Spleen (tissue), 11 donors: ENCODE measurements at regions not wholly inside any gene's neighbourhood (a gene's known extent, or its start where the extent isn't known, plus 50 kb on each side); places are given as distances from the start of the nearest gene placed in this dataset.

ENCODE experiments used
- DNase-seq: peaks from one replicate; pipeline ENCODE4 v3.0.0-alpha.2; 2020
- H3K27ac ChIP-seq, 8 donors: fragments of 200-600 bp; sonication (generic) in 7 of 8; 1 replicate in 4 of 8; 2 replicates in 4 of 8; pipeline versions ENCODE4 v1.5.0 to v1.8.0; 2016 to 2021; ENCODE audit warnings: inconsistent platforms in 4 of 8, mild to moderate bottlenecking in 4 of 8, moderate library complexity in 1 of 8
- H3K27me3 ChIP-seq, 7 donors: fragments of 200-600 bp; sonication (generic) in 6 of 7; replicated peaks in 1 of 7; 1 replicate in 4 of 7; 2 replicates in 3 of 7; pipeline versions ENCODE4 v1.5.0 to v1.8.0; 2016 to 2021; ENCODE audit warnings: inconsistent platforms in 3 of 7, mild to moderate bottlenecking in 1 of 7
- H3K36me3 ChIP-seq, 6 donors: fragments of 200-600 bp; sonication (generic) in 5 of 6; 1 replicate in 4 of 6; 2 replicates in 2 of 6; pipeline versions ENCODE4 v1.5.0 to v1.8.0; 2016 to 2021; ENCODE audit warnings: inconsistent platforms in 2 of 6
- H3K4me1 ChIP-seq, 6 donors: fragments of 200-600 bp; sonication (generic) in 5 of 6; 1 replicate in 3 of 6; 2 replicates in 3 of 6; pipeline versions ENCODE4 v1.5.0 to v1.8.0; 2016 to 2021; ENCODE audit warnings: inconsistent platforms in 3 of 6
- H3K4me3 ChIP-seq, 8 donors: fragments of 200-600 bp; sonication (generic) in 7 of 8; 1 replicate in 4 of 8; 2 replicates in 4 of 8; pipeline versions ENCODE4 v1.5.0 to v1.8.0; 2016 to 2021; ENCODE audit warnings: inconsistent platforms in 4 of 8, mild to moderate bottlenecking in 4 of 8, moderate library complexity in 2 of 8
- H3K9me3 ChIP-seq, 8 donors: fragments of 200-600 bp; sonication (generic) in 7 of 8; 1 replicate in 4 of 8; 2 replicates in 4 of 8; pipeline versions ENCODE4 v1.5.0 to v1.8.0; 2016 to 2021; ENCODE audit warnings: inconsistent platforms in 4 of 8
- POLR2A ChIP-seq, 3 donors: fragments of 450-650 bp; IDR thresholded peaks; one replicate each; pipeline ENCODE4 v1.5.1; 2017; ENCODE audit warnings: antibody characterized with exemption in 3 of 3, mild to moderate bottlenecking in 1 of 3
- POLR2AphosphoS5 ChIP-seq, 3 donors: sonication (generic); formaldehyde crosslinking; IDR thresholded peaks; one replicate each; pipeline ENCODE4 v1.5.1; 2017; ENCODE audit warnings: antibody characterized with exemption in 3 of 3
- WGBS, 5 donors: extraction: QIAGEN DNeasy Blood & Tissue Kit in 3 of 5; methylation state at CpG; one replicate each; pipeline versions ENCODE4 v1.1.5 to v1.1.7; 2013 to 2018; 5-methylcytosine and 5-hydroxymethylcytosine counted together
- intact Hi-C: fragments of 100-400 bp; cut with DNase I; formaldehyde crosslinking; loops from one replicate; pipeline ENCODE4 v1.15.0; 2023; ENCODE audit warnings: low total_unique reads
- TF ChIP-seq, protein P1 (sequence below), 11 experiments: fragments of 200-600 bp in 7 of 11; fragments of 450-650 bp in 4 of 11; sonication (generic) in 4 of 11; IDR thresholded peaks in 8 of 11; conservative IDR thresholded peaks in 3 of 11; 1 replicate in 7 of 11; 2 replicates in 4 of 11; pipeline versions ENCODE4 v1.4.0 to v1.8.0; 2016 to 2021; ENCODE audit warnings: antibody characterized with exemption in 11 of 11, inconsistent platforms in 4 of 11, mild to moderate bottlenecking in 1 of 11
- donor health status: healthy with polysubstance abuse.
- donor health status: DM: no; HTN: no; CAD: no; lungs with moderate emphysema.
- donor health status: DM: no; HTN: no; CAD: no.
- donor health status: Bipolar disorder and iron deficiency.
- donor health status: healthy.
- donor health status: DM: no; HTN: no; CAD: no.
- donor health status: DM: yes; HTN: yes; CAD: no.

DNA sequence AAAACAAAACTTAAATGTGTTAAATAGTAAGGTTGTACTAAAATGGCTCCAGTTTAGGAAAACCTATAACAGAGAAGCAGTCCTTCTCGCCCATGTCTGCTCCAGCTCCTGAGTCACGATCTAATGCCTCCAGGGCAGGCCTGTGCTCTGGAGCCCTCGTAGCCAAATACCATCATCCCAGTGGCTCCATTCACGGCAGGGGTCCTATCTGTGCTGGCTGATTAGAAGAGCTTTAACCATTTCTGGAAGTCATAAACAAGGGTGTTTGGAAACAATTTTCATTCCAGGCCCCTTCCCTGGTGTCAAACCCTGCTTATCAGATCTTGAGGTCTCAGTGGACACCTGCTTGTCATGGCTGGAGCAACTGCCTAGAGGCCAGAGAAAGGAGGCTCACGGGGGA lies 336.9 kb downstream of the SOX9 start:
- no peaks in the 10 kb centered on the region for H3K4me1 ChIP-seq
- DNase-seq, result peak; percentile 6
- H3K9me3 ChIP-seq, result no peaks in the 10 kb centered on the region
- H3K27me3 ChIP-seq, result no peaks in the 10 kb centered on the region
- intact Hi-C loops, result no loop called here
- H3K36me3 ChIP-seq, result no peaks in the 10 kb centered on the region
- H3K27ac ChIP-seq, result no peak overlapping the region
- no peak for TF ChIP-seq POLR2AphosphoS5 (IDR thresholded peaks at IDR 0.05)
- TF ChIP-seq, protein P1, sequence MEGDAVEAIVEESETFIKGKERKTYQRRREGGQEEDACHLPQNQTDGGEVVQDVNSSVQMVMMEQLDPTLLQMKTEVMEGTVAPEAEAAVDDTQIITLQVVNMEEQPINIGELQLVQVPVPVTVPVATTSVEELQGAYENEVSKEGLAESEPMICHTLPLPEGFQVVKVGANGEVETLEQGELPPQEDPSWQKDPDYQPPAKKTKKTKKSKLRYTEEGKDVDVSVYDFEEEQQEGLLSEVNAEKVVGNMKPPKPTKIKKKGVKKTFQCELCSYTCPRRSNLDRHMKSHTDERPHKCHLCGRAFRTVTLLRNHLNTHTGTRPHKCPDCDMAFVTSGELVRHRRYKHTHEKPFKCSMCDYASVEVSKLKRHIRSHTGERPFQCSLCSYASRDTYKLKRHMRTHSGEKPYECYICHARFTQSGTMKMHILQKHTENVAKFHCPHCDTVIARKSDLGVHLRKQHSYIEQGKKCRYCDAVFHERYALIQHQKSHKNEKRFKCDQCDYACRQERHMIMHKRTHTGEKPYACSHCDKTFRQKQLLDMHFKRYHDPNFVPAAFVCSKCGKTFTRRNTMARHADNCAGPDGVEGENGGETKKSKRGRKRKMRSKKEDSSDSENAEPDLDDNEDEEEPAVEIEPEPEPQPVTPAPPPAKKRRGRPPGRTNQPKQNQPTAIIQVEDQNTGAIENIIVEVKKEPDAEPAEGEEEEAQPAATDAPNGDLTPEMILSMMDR (IDR thresholded peaks at IDR 0.05 in 8 of 11, conservative IDR thresholded peaks at IDR 0.05 in 3 of 11), result no peak
- TF ChIP-seq POLR2A (IDR thresholded peaks at IDR 0.05), result no peak
- 67 to 83% (median 70%) methylated on average over 5 of the region's 5 CpGs for WGBS, 5 donors
- no peak overlapping the region for H3K4me3 ChIP-seq

DNA sequence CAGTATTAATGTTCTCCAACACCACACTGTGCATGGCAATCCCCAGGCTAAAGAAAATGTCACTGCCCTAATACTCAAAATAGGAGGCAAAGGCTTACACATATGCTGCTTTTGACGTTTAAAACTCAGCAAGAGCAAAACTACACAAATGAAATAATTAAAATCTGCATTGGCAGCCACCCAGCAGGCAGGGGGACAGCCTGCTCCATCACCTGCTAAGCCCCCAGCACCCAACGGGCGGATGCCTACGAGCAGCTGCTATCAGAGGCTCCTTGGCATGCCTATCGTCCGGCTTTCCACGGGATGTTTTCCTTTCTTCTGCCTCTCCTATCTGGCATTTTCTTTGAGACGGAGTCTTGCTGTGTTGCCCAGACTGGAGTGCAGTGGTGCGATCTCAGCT lies 337.5 kb downstream of the SOX9 start:
- H3K27ac ChIP-seq, result no peak overlapping the region
- H3K4me1 ChIP-seq, result no peaks in the 10 kb centered on the region
- peak; percentile 21 for DNase-seq
- H3K9me3 ChIP-seq, result no peaks in the 10 kb centered on the region
- no peaks in the 10 kb centered on the region for H3K27me3 ChIP-seq
- no peak overlapping the region for H3K4me3 ChIP-seq
- TF ChIP-seq POLR2AphosphoS5 (IDR thresholded peaks at IDR 0.05), result no peak
- WGBS, 5 donors, result 87 to 93% (median 91%) methylated on average over 9 of the region's 9 CpGs
- no peaks in the 10 kb centered on the region for H3K36me3 ChIP-seq
- intact Hi-C loops, result no loop called here

DNA sequence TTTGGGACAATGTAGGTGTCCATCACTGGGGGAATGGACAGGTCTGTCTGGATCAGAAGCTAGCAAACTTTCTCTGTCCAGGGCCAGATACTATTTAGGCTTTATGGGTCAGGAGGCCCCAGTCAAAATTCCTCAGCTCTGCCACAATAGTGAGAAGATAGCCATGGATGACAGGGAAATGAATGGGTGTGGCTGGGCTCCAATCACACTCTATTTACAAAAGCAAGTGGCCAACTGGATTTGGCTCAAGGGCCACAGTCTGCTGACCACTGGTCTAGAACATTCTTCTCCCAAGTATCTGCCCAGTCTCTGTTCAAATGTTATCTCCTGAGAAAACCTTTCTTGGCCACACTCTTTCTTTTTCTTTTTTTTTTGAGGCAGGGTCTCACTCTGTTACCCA lies 339.9 kb downstream of the SOX9 start:
- no peak for DNase-seq
- H3K27me3 ChIP-seq, result peaks cover 0 to 14% (median 0%) of the 10 kb centered on the region in 7 donors
- H3K9me3 ChIP-seq, result no peaks in the 10 kb centered on the region
- H3K27ac ChIP-seq, result no peak overlapping the region
- no peaks in the 10 kb centered on the region for H3K36me3 ChIP-seq
- H3K4me1 ChIP-seq, result no peaks in the 10 kb centered on the region
- H3K4me3 ChIP-seq, result no peak overlapping the region
- intact Hi-C loops, result no loop called here
- no peak for TF ChIP-seq POLR2AphosphoS5 (IDR thresholded peaks at IDR 0.05)
- TF ChIP-seq, protein P1 (IDR thresholded peaks at IDR 0.05 in 8 of 11, conservative IDR thresholded peaks at IDR 0.05 in 3 of 11), result no peak
- no peak for TF ChIP-seq POLR2A (IDR thresholded peaks at IDR 0.05)

DNA sequence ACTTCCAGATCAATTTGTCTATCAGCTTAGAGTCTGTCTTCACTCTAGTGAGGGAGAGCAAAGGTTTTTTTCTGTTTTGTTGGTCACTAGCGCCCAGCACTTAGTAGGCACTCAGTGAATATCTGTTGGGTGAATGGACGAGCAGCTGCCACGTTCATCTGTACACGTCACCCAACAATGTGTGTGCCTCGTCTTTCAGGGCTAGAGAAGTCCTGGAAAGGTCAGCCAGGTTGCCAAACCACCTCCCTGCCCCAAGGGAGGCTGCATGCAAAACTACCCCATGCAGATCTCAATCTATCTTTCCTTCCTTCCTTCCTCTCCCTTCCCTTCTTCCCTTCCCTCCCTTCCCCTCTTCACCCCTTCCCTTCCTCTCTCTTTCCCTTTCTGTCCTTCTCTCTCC lies 340.9 kb downstream of the SOX9 start:
- Histone ChIP-seq H3K36me3 (no peaks in the 10 kb centered on the region), H3K27ac (no peak overlapping the region), H3K4me3 (no peak overlapping the region), H3K27me3 (peaks cover 0 to 16% (median 0%) of the 10 kb centered on the region in 7 donors), H3K4me1 (no peaks in the 10 kb centered on the region), H3K9me3 (no peaks in the 10 kb centered on the region)
- WGBS, 5 donors, result 61 to 82% (median 73%) methylated on average over 5 of the region's 5 CpGs
- intact Hi-C loops, result no loop called here
- DNase-seq, result peak; percentile 4
- no peak for TF ChIP-seq POLR2AphosphoS5 (IDR thresholded peaks at IDR 0.05)

DNA sequence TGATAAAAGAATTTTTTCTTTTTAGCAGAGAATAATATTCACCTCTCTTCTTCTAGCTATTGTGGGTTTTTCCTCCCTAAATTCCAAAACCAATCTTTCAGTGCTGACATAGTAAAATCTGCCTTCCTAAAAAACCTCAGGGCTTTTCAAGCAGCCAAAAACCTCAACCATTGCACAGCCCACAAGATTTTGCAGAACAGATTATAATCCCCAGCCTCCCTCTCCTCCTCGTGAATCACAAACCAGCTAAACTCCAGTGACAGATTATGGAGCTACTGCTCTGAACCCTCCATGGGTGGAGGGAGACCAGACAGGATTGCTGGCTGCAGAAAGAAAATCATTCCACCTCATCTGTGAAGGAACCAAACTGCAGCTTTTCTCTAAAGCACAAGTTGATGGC lies 341.6 kb downstream of the SOX9 start:
- Histone ChIP-seq H3K27me3 (peaks cover 0 to 16% (median 0%) of the 10 kb centered on the region in 7 donors), H3K4me3 (no peak overlapping the region), H3K4me1 (no peaks in the 10 kb centered on the region), H3K9me3 (no peaks in the 10 kb centered on the region), H3K36me3 (no peaks in the 10 kb centered on the region), H3K27ac (no peak overlapping the region)
- DNase-seq, result no peak
- intact Hi-C loops, result no loop called here
- WGBS, 5 donors, result 56 to 76% (median 59%) methylated on average over 1 of the region's 1 CpG
- TF ChIP-seq POLR2AphosphoS5 (IDR thresholded peaks at IDR 0.05) (no peak), POLR2A (IDR thresholded peaks at IDR 0.05) (no peak)
- TF ChIP-seq, protein P1 (IDR thresholded peaks at IDR 0.05 in 8 of 11, conservative IDR thresholded peaks at IDR 0.05 in 3 of 11), result no peak
